RWPE1 (cell line): ENCODE measurements at regions not wholly inside any gene's neighbourhood (a gene's known extent, or its start where the extent isn't known, plus 50 kb on each side); places are given as distances from the start of the nearest gene placed in this dataset.

ENCODE experiments used
- CTCF ChIA-PET: fragments of 350-600 bp; sonication (Branson Sonifier 250); formaldehyde crosslinking; extraction: SDS; loops from one replicate; lab custom pipeline; 2021; lab: Yijun Ruan, JAX
- POLR2A ChIA-PET: fragments of 400-600 bp; formaldehyde crosslinking; extraction: SDS; loops from one replicate; lab custom pipeline; 2020; ENCODE audit warnings: antibody characterized with exemption; ENCODE audit not compliant: low non-redundant PET; lab: Yijun Ruan, JAX
- DNase-seq: peaks from one replicate; pipeline ENCODE4 v3.0.0; 2012; ENCODE audit warnings: low spot score
- H3K27ac ChIP-seq: fragments of 450-650 bp; 2 replicates; pipeline ENCODE4 v1.5.1; 2017
- TF ChIP-seq, protein P1 (sequence below): fragments of 450-650 bp; conservative IDR thresholded peaks from 2 replicates; pipeline ENCODE4 v1.5.1; 2017; ENCODE audit warnings: low read depth, mild to moderate bottlenecking

DNA sequence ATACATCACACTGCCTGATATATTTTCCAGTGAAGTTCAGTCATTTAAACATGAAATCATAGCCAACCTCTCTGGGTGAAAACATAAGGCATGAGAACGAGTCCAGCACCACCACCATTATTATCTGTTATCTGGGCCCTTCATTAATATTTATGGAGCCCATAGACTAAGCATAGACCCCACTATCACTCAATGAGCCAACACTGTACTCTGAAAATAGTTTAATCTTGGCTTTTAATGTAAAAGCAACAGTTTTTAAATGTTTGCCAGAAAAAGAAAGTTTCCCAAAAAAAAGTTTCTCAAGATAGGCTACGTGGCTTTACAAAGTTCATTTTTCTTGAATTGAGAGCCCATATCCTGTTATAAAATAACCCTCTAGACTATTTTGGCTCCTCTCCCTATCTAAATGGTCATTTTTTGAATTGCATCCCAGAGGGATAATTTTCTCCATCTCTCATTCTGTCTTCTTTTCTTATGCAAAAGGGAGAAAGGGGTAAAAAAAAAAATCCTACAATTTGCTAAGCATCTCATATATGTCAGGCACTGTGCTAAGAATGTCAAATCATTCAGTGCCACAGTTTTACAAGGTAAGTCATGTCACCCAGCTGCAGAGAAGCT, 66.1 kb downstream of the FZD1 start:
- TF ChIP-seq, protein P1, sequence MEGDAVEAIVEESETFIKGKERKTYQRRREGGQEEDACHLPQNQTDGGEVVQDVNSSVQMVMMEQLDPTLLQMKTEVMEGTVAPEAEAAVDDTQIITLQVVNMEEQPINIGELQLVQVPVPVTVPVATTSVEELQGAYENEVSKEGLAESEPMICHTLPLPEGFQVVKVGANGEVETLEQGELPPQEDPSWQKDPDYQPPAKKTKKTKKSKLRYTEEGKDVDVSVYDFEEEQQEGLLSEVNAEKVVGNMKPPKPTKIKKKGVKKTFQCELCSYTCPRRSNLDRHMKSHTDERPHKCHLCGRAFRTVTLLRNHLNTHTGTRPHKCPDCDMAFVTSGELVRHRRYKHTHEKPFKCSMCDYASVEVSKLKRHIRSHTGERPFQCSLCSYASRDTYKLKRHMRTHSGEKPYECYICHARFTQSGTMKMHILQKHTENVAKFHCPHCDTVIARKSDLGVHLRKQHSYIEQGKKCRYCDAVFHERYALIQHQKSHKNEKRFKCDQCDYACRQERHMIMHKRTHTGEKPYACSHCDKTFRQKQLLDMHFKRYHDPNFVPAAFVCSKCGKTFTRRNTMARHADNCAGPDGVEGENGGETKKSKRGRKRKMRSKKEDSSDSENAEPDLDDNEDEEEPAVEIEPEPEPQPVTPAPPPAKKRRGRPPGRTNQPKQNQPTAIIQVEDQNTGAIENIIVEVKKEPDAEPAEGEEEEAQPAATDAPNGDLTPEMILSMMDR, result no peak
- ChIA-PET POLR2A (no interaction called here), CTCF (no interaction called here)
- no peak for DNase-seq
- no peak overlapping the region for H3K27ac ChIP-seq

DNA sequence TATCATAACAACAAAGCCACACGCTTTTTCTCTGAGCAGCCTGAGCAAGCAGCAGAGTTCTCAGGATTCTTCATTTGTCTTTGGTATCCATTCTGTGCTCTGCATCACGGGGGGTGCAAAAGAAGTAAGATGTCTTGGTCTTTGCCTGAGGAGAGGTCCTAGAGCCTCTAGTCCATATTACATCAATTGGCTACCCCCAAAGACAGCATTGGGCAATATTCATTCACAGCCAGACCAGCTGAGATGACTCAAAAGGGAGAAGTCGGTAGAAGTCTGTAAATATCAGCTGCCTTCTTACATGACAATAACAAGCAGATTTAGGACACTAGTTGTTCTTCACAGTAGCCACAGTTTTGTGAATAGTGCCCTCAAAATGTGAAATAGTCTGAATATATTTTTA, 66.6 kb downstream of the FZD1 start:
- CTCF ChIA-PET, result no interaction called here

DNA sequence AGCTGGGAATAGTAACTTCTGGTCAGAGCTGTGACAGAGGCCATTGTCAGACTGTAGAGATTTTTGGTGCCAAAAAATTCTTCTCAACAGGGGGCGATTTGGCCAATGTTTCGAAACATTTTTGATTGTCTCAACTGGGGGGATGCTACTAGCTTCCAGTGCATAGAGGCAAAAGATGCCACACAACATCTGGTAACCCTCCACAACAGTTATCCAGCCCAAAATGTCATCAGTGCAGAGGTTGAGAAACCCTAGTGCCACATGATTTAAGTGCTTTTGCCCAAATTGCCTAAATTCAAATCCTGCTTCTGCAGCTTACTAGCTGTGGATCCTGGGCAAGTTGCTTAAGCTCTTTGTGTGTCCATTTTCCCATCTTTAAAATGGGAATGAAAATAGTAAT, 71.9 kb downstream of the FZD1 start:
- ChIA-PET POLR2A (no interaction called here), CTCF (no interaction called here)
- no peak for DNase-seq
- TF ChIP-seq, protein P1, result no peak
- no peak overlapping the region for H3K27ac ChIP-seq

More for the DNA sequence above, 66.6 kb downstream of the FZD1 start:
- POLR2A ChIA-PET, result no interaction called here
- TF ChIP-seq, protein P1, result no peak
- no peak overlapping the region for H3K27ac ChIP-seq
- DNase-seq, result no peak

- ChIA-PET POLR2A (no interaction called here), CTCF (no interaction called here)
- DNase-seq, result no peak
- TF ChIP-seq, protein P1, result no peak
- no peak overlapping the region for H3K27ac ChIP-seq
Observed at GRCh38 chr7:91338226-91339020, 74.2 kb downstream of the FZD1 start.

GRCh38 chr7:91342346-91342745, 78.1 kb downstream of the FZD1 start:
- TF ChIP-seq, protein P1, result no peak
- H3K27ac ChIP-seq, result no peak overlapping the region
- ChIA-PET POLR2A (no interaction called here), CTCF (no interaction called here)
- no peak for DNase-seq

- no peak for DNase-seq
- ChIA-PET POLR2A (no interaction called here), CTCF (no interaction called here)
- TF ChIP-seq, protein P1, result no peak
- H3K27ac ChIP-seq, result no peak overlapping the region
Observed at GRCh38 chr7:91343420-91343960, 79.3 kb downstream of the FZD1 start.
